CD4-positive, alpha-beta T cell (primary cell): ENCODE measurements at regions not wholly inside any gene's neighbourhood (a gene's known extent, or its start where the extent isn't known, plus 50 kb on each side); places are given as distances from the start of the nearest gene placed in this dataset.
"Not testable (repeated sequence)": the region's sequence is repeated elsewhere in the genome, so short reads cannot be mapped to it uniquely, and the experiment has no call there.

Experiments used
- ATAC-seq: fragments of 200-7000 bp; cut with Tn5 transposase; one replicate; pipeline ENCODE4 v1.10.0; 2022; ENCODE audit warnings: mild to moderate bottlenecking; ENCODE audit not compliant: poor library complexity
- CTCF ChIA-PET: fragments of 350-600 bp; sonication (Branson Sonifier 250); formaldehyde crosslinking; loops from one replicate; lab custom pipeline; 2021; ENCODE audit warnings: antibody characterized with exemption, inconsistent platforms; lab: Charles Lee
- POLR2A ChIA-PET: fragments of 350-600 bp; sonication (Branson Sonifier 250); formaldehyde crosslinking; loops from one replicate; lab custom pipeline; 2021; ENCODE audit warnings: antibody characterized with exemption, inconsistent platforms; lab: Charles Lee
- DNase-seq, 14 experiments: peaks; one replicate each; pipeline ENCODE4 v3.0.0-alpha.2; 2013 to 2020; ENCODE audit warnings: mixed read lengths in 2 of 14
- H3K27ac ChIP-seq, 2 donors: one replicate each; pipeline versions ENCODE4 v1.5.1 to v1.7.0; 2013; ENCODE audit warnings: low read length in 2 of 2, low read depth in 1 of 2, mild to moderate bottlenecking in 1 of 2
- H3K27me3 ChIP-seq, 2 experiments: 1 replicate in 1 of 2; 2 replicates in 1 of 2; pipeline versions ENCODE4 v1.6.1 to v1.7.0; 2013; ENCODE audit warnings: low read length in 2 of 2, control low read depth in 1 of 2, mild to moderate bottlenecking in 1 of 2, moderate library complexity in 1 of 2; ENCODE audit not compliant: insufficient read depth in 2 of 2, control insufficient read depth in 1 of 2
- H3K36me3 ChIP-seq: one replicate; pipeline ENCODE4 v1.6.1; 2013; ENCODE audit warnings: low read length, control low read depth; ENCODE audit not compliant: insufficient read depth
- H3K4me1 ChIP-seq: one replicate; pipeline ENCODE4 v1.6.1; 2013; ENCODE audit warnings: low read length, control low read depth; ENCODE audit not compliant: insufficient read depth
- H3K4me3 ChIP-seq: one replicate; pipeline ENCODE4 v1.5.1; 2013; ENCODE audit warnings: mild to moderate bottlenecking, low read length, moderate library complexity
- H3K9me3 ChIP-seq, 2 experiments: 1 replicate in 1 of 2; 2 replicates in 1 of 2; pipeline versions ENCODE4 v1.6.1 to v1.7.0; 2013; ENCODE audit warnings: low read length in 2 of 2, mild to moderate bottlenecking in 2 of 2, control low read depth in 1 of 2, moderate library complexity in 1 of 2; ENCODE audit not compliant: control insufficient read depth in 1 of 2, insufficient read depth in 1 of 2
- H3K27ac Mint-ChIP-seq: one replicate; pipeline ENCODE4 v1.8.0; 2020; ENCODE audit warnings: mixed read lengths
- H3K27me3 Mint-ChIP-seq: one replicate; pipeline ENCODE4 v1.8.0; 2021; ENCODE audit warnings: mixed read lengths
- H3K36me3 Mint-ChIP-seq: one replicate; pipeline ENCODE4 v1.8.0; 2021; ENCODE audit warnings: low read depth, mixed read lengths
- H3K4me1 Mint-ChIP-seq: one replicate; pipeline ENCODE4 v1.8.0; 2021; ENCODE audit warnings: low read depth, mixed read lengths
- H3K4me3 Mint-ChIP-seq: one replicate; pipeline ENCODE4 v1.8.0; 2020; ENCODE audit warnings: mild to moderate bottlenecking, mixed read lengths
- H3K9me3 Mint-ChIP-seq: one replicate; pipeline ENCODE4 v1.8.0; 2020; ENCODE audit warnings: mixed read lengths
- intact Hi-C, 2 experiments: fragments of 100-400 bp; cut with DNase I in 1 of 2; cut with micrococcal nuclease in 1 of 2; formaldehyde crosslinking; loops; one replicate each; pipeline versions ENCODE4 v1.15.1 to v1.9.0; 2023 to 2025; cut with DNase I, micrococcal nuclease
- TF ChIP-seq, protein P1 (sequence below): fragments of 200-600 bp; IDR thresholded peaks from one replicate; pipeline ENCODE4 v1.8.0; 2022; ENCODE audit warnings: antibody characterized with exemption, mild to moderate bottlenecking

GRCh38 chr3:182644790-182645433 lies 148.4 kb upstream of the ATP11B start:
- TF ChIP-seq, protein P1, sequence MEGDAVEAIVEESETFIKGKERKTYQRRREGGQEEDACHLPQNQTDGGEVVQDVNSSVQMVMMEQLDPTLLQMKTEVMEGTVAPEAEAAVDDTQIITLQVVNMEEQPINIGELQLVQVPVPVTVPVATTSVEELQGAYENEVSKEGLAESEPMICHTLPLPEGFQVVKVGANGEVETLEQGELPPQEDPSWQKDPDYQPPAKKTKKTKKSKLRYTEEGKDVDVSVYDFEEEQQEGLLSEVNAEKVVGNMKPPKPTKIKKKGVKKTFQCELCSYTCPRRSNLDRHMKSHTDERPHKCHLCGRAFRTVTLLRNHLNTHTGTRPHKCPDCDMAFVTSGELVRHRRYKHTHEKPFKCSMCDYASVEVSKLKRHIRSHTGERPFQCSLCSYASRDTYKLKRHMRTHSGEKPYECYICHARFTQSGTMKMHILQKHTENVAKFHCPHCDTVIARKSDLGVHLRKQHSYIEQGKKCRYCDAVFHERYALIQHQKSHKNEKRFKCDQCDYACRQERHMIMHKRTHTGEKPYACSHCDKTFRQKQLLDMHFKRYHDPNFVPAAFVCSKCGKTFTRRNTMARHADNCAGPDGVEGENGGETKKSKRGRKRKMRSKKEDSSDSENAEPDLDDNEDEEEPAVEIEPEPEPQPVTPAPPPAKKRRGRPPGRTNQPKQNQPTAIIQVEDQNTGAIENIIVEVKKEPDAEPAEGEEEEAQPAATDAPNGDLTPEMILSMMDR: no peak
- POLR2A ChIA-PET: no interaction called here
- H3K27me3 ChIP-seq: peaks cover 2 to 4% of the 10 kb centered on the region in 2 experiments
- CTCF ChIA-PET: interaction anchor here (0.6 kb wide), 1 partner anchor 31 kb away, joined by 4 read pairs; no protein-coding TSS in a partner anchor
- no peak overlapping the region for H3K4me3 ChIP-seq
- intact Hi-C loops: no loop called here
- Mint-ChIP-seq H3K4me3 (no peak overlapping the region), H3K4me1 (no peaks in the 10 kb centered on the region), H3K27ac (no peak overlapping the region), H3K9me3 (no peaks in the 10 kb centered on the region), H3K27me3 (peaks cover 33% of the 10 kb centered on the region), H3K36me3 (no peaks in the 10 kb centered on the region)
- peaks cover 0 to 4% of the 10 kb centered on the region in 2 experiments for H3K9me3 ChIP-seq
- no peaks in the 10 kb centered on the region for H3K4me1 ChIP-seq
- DNase-seq (no peak), ATAC-seq (no peak)
- no peaks in the 10 kb centered on the region for H3K36me3 ChIP-seq
- no peak overlapping the region for H3K27ac ChIP-seq

GRCh38 chr3:182650568-182651128 lies 142.7 kb upstream of the ATP11B start:
- POLR2A ChIA-PET: no interaction called here
- peaks cover 25% of the 10 kb centered on the region for H3K27me3 Mint-ChIP-seq
- no peaks in the 10 kb centered on the region for H3K4me1 Mint-ChIP-seq
- H3K4me3 Mint-ChIP-seq: no peak overlapping the region
- Histone ChIP-seq H3K9me3 (no peaks in the 10 kb centered on the region), H3K27ac (no peak overlapping the region), H3K4me3 (no peak overlapping the region), H3K4me1 (no peaks in the 10 kb centered on the region), H3K36me3 (no peaks in the 10 kb centered on the region), H3K27me3 (no peaks in the 10 kb centered on the region)
- no peaks in the 10 kb centered on the region for H3K9me3 Mint-ChIP-seq
- ATAC-seq: no peak
- TF ChIP-seq, protein P1: no peak
- CTCF ChIA-PET: no interaction called here
- H3K27ac Mint-ChIP-seq: no peak overlapping the region
- intact Hi-C loops: no loop called here
- no peak for DNase-seq
- H3K36me3 Mint-ChIP-seq: no peaks in the 10 kb centered on the region

DNA sequence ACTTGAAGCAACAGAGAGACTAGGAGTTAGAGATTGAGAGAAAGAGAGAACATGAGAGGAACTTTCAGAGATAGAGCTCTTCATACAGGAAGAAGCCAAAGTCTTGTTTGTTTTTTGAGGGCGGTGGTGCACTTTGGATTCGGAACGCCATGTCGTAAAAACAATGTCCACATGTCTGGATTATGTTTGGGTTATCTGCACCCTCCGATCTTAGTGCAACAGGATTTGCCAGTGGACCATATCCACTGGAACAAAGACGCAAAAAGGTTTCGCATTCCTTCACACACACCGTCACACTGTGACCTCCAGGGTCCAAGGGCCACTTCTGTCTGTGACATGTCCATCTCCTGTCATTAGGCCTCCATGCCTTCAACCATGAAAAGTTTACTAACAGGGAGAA lies 141.8 kb upstream of the ATP11B start:
- Mint-ChIP-seq H3K27me3 (peaks cover 27% of the 10 kb centered on the region), H3K4me1 (no peaks in the 10 kb centered on the region), H3K9me3 (no peaks in the 10 kb centered on the region), H3K4me3 (no peak overlapping the region), H3K36me3 (no peaks in the 10 kb centered on the region), H3K27ac (no peak overlapping the region)
- no peak for ATAC-seq
- TF ChIP-seq, protein P1: no peak
- ChIA-PET POLR2A (no interaction called here), CTCF (interaction anchor here (0.9 kb wide), 1 partner anchor 13 kb away, joined by 3 read pairs; no protein-coding TSS in a partner anchor)
- intact Hi-C loops: no loop called here
- no peak for DNase-seq
- Histone ChIP-seq H3K4me1 (no peaks in the 10 kb centered on the region), H3K9me3 (no peaks in the 10 kb centered on the region), H3K4me3 (no peak overlapping the region), H3K27ac (no peak overlapping the region), H3K27me3 (no peaks in the 10 kb centered on the region), H3K36me3 (no peaks in the 10 kb centered on the region)

DNA sequence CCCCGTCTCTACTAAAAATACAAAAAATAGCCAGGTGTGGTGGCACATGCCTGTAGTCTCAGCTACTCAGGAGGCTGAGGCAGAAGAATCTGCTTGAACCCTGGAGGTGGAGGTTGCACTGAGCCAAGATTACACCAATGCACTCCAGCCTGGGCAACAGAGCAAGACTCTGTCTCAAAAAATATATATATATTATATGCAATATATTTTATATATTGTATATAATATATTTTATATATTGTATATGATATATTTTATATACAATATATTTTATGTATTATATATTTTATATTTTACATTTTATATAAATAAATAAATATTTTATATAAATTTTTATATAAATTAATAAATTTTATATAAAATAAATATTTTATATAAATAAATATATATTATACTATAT lies 140.2 kb upstream of the ATP11B start:
- DNase-seq, H3K27ac Mint-ChIP-seq, POLR2A ChIA-PET, intact Hi-C loops, H3K27me3 ChIP-seq, ATAC-seq, H3K27ac ChIP-seq, H3K36me3 Mint-ChIP-seq, H3K36me3 ChIP-seq, CTCF ChIA-PET, H3K9me3 ChIP-seq, H3K4me3 Mint-ChIP-seq, H3K9me3 Mint-ChIP-seq, H3K4me1 Mint-ChIP-seq, H3K4me1 ChIP-seq, H3K4me3 ChIP-seq: not testable (repeated sequence)
- H3K27me3 Mint-ChIP-seq: peaks cover 29% of the 10 kb centered on the region
